ENCODE measurements at regions not wholly inside any gene's neighbourhood (a gene's known extent, or its start where the extent isn't known, plus 50 kb on each side); places are given as distances from the start of the nearest gene placed in this dataset.

DNA sequence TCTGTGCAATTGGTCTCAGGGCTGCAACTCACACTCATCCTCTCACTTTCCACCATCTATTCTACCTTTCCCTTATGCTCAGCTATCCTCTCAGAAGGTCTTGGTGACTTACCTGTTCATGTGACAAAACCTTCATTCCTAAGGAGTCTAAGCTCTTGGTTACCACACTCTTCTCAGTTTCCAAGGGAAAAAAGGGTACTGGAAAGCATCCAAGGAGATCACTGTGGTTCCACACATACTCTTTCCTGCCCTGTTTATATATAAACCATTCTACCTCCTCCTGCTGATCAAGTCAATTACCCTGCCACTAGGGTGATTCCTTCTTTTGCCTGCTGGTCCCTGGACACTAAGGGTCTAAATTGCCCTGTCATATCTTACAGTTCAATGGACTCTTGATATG is 57.2 kb upstream of the MAML3 start:
- Histone ChIP-seq H3K27me3 (no peaks in the 10 kb centered on the region), H3K4me3 (no peak overlapping the region), H3K4me1 (peaks cover 0 to 30% (median 21%) of the 10 kb centered on the region in 4 donors), H3K36me3 (no peaks in the 10 kb centered on the region), H3K9me3 (no peaks in the 10 kb centered on the region), H3K27ac (no peak overlapping the region)
- TF ChIP-seq CTCF (IDR thresholded peaks at IDR 0.05) (no peak), EP300 (IDR thresholded peaks at IDR 0.05; ENCODE audit: low read depth) (no peak), POLR2AphosphoS5 (IDR thresholded peaks at IDR 0.05) (no peak), POLR2A (IDR thresholded peaks at IDR 0.05) (no peak)
- intact Hi-C loops (cut with DNase I; ENCODE audit: low total_unique reads) (no loop called here), in situ Hi-C loops (cut with MboI; ENCODE audit: low pct_ligation_motif_present in 1 of 4, low pct_unique_long_range_greater_than_20kb in 1 of 4, low sequenced_read_pairs in 3 of 4) (no loop called here)
- DNase-seq: no peak

DNA sequence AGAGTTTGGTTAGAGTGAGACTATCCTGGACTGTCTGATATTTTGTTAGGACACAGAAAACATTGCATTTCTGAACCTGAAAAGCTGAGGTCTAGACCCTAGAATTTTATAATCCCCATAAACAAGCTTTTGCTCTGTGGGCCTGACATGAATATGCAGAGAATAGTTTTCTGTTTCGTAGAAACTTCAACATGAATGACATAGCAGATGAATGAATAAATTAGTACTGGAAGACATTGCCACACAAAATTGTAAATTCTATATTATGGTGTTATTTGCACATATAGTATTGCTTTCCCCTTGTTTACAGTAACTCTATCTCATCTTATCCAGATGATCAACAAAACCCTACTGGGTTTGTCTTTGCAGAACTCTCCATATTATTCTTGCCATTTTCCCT is 54.9 kb upstream of the MAML3 start:
- in situ Hi-C loops (cut with MboI; ENCODE audit: low pct_ligation_motif_present in 1 of 4, low pct_unique_long_range_greater_than_20kb in 1 of 4, low sequenced_read_pairs in 3 of 4): no loop called here
- TF ChIP-seq POLR2A (IDR thresholded peaks at IDR 0.05) (no peak), POLR2AphosphoS5 (IDR thresholded peaks at IDR 0.05) (no peak), EP300 (IDR thresholded peaks at IDR 0.05; ENCODE audit: low read depth) (no peak), CTCF (IDR thresholded peaks at IDR 0.05) (no peak)
- peaks cover 0 to 21% (median 12%) of the 10 kb centered on the region in 4 donors for H3K4me1 ChIP-seq
- intact Hi-C loops (cut with DNase I; ENCODE audit: low total_unique reads): no loop called here
- WGBS, 2 donors (ENCODE audit: low coverage in 1 of 2): 75 to 93% methylated on average over 1 of the region's 1 CpG
- H3K4me3 ChIP-seq: no peak overlapping the region
- H3K36me3 ChIP-seq: no peaks in the 10 kb centered on the region
- no peak for DNase-seq
- no peaks in the 10 kb centered on the region for H3K27me3 ChIP-seq
- H3K27ac ChIP-seq: no peak overlapping the region
- H3K9me3 ChIP-seq: no peaks in the 10 kb centered on the region
